ENCODE measurements at regions not wholly inside any gene's neighbourhood (a gene's known extent, or its start where the extent isn't known, plus 50 kb on each side); places are given as distances from the start of the nearest gene placed in this dataset.
"Not testable (repeated sequence)": the region's sequence is repeated elsewhere in the genome, so short reads cannot be mapped to it uniquely, and the experiment has no call there.

GRCh38 chr4:176571206-176571605 is 221.5 kb downstream of the VEGFC start:
- no peak for DNase-seq (ENCODE audit: low spot score)

- no peak for DNase-seq (ENCODE audit: low spot score)
Measured at GRCh38 chr4:176575141-176575730, 217.5 kb downstream of the VEGFC start.

- no peak for DNase-seq (ENCODE audit: low spot score)
Measured at GRCh38 chr4:176579226-176579625, 213.5 kb downstream of the VEGFC start.

GRCh38 chr4:176583278-176583677 is 209.4 kb downstream of the VEGFC start:
- no peak for DNase-seq (ENCODE audit: low spot score)

GRCh38 chr4:176584031-176584606 is 208.6 kb downstream of the VEGFC start:
- no peak for DNase-seq (ENCODE audit: low spot score)

GRCh38 chr4:176587920-176588319 is 204.8 kb downstream of the VEGFC start:
- DNase-seq (ENCODE audit: low spot score): no peak

GRCh38 chr4:176588436-176588835 is 204.3 kb downstream of the VEGFC start:
- DNase-seq (ENCODE audit: low spot score): no peak

- DNase-seq (ENCODE audit: low spot score): no peak
Measured at GRCh38 chr4:176592976-176593670, 199.6 kb downstream of the VEGFC start.

GRCh38 chr4:176593943-176594342 is 198.8 kb downstream of the VEGFC start:
- DNase-seq (ENCODE audit: low spot score): no peak

GRCh38 chr4:176595257-176595656 is 197.5 kb downstream of the VEGFC start:
- no peak for DNase-seq (ENCODE audit: low spot score)

- no peak for DNase-seq (ENCODE audit: low spot score)
Measured at GRCh38 chr4:176601124-176601523, 191.6 kb downstream of the VEGFC start.

- no peak for DNase-seq (ENCODE audit: low spot score)
Measured at GRCh38 chr4:176607807-176608206, 184.9 kb downstream of the VEGFC start.

GRCh38 chr4:176608346-176608745 is 184.4 kb downstream of the VEGFC start:
- no peak for DNase-seq (ENCODE audit: low spot score)

- no peak for DNase-seq (ENCODE audit: low spot score)
Measured at GRCh38 chr4:176610594-176610993, 182.1 kb downstream of the VEGFC start.

GRCh38 chr4:176611381-176611780 is 181.3 kb downstream of the VEGFC start:
- DNase-seq (ENCODE audit: low spot score): no peak

- DNase-seq (ENCODE audit: low spot score): no peak
Measured at GRCh38 chr4:176611951-176612350, 180.8 kb downstream of the VEGFC start.

- no peak for DNase-seq (ENCODE audit: low spot score)
Measured at GRCh38 chr4:176614793-176615192, 177.9 kb downstream of the VEGFC start.

- no peak for DNase-seq (ENCODE audit: low spot score)
Measured at GRCh38 chr4:176616151-176616550, 176.6 kb downstream of the VEGFC start.

- DNase-seq (ENCODE audit: low spot score): no peak
Measured at GRCh38 chr4:176618138-176618537, 174.6 kb downstream of the VEGFC start.

- DNase-seq (ENCODE audit: low spot score): no peak
Measured at GRCh38 chr4:176619430-176619829, 173.3 kb downstream of the VEGFC start.

GRCh38 chr4:176622251-176622948 is 170.3 kb downstream of the VEGFC start:
- DNase-seq (ENCODE audit: low spot score): no peak

GRCh38 chr4:176624983-176625610 is 167.6 kb downstream of the VEGFC start:
- not testable (repeated sequence) for DNase-seq (ENCODE audit: low spot score)

GRCh38 chr4:176627916-176628315 is 164.8 kb downstream of the VEGFC start:
- no peak for DNase-seq (ENCODE audit: low spot score)
